ENCODE measurements at regions not wholly inside any gene's neighbourhood (a gene's known extent, or its start where the extent isn't known, plus 50 kb on each side); places are given as distances from the start of the nearest gene placed in this dataset.

DNA sequence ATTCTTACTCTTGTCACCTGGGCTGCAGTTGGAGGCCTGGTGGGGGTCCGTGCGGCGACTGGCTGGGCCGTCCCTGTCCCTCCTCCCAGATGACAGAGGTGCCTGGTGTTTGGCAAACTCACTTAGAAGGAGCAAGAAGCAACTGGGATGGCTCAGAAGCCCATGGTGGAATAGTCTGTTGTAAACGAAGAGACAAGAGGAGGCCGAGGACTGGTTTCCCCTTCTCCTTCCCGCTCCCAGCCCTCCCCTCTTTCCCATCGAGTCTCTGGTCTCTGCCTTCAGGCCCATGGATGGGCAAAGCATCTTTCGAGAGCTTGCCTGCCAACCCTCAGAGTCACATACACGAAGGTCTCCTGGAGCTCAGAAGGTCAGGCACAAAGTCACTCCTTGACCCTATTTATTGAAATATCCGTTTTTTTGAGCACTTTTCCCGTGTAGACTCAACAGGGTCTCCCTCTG, 364.4 kb downstream of the SEC14L1 start:
- Histone ChIP-seq H3K9me3 (no peaks in the 10 kb centered on the region), H3K4me1 (ENCODE audit: insufficient read depth) (peaks cover 3% of the 10 kb centered on the region), H3K27ac (no peak overlapping the region), H3K36me3 (no peaks in the 10 kb centered on the region), H3K4me3 (no peak overlapping the region), H3K27me3 (no peaks in the 10 kb centered on the region)
- TF ChIP-seq EP300 (IDR thresholded peaks at IDR 0.05) = no peak
- no peak for TF ChIP-seq POLR2A (IDR thresholded peaks at IDR 0.05)
- TF ChIP-seq, protein P1, sequence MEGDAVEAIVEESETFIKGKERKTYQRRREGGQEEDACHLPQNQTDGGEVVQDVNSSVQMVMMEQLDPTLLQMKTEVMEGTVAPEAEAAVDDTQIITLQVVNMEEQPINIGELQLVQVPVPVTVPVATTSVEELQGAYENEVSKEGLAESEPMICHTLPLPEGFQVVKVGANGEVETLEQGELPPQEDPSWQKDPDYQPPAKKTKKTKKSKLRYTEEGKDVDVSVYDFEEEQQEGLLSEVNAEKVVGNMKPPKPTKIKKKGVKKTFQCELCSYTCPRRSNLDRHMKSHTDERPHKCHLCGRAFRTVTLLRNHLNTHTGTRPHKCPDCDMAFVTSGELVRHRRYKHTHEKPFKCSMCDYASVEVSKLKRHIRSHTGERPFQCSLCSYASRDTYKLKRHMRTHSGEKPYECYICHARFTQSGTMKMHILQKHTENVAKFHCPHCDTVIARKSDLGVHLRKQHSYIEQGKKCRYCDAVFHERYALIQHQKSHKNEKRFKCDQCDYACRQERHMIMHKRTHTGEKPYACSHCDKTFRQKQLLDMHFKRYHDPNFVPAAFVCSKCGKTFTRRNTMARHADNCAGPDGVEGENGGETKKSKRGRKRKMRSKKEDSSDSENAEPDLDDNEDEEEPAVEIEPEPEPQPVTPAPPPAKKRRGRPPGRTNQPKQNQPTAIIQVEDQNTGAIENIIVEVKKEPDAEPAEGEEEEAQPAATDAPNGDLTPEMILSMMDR (IDR thresholded peaks at IDR 0.05) = no peak
- intact Hi-C loops (cut with DNase I) = no loop called here
- 58 to 71% (median 65%) methylated on average over 12 of the region's 12 CpGs for WGBS, 3 donors
- DNase-seq = no peak

GRCh38 chr17:77506371-77506991, 365.7 kb downstream of the SEC14L1 start:
- WGBS, 3 donors = 82 to 87% (median 85%) methylated on average over 27 of the region's 27 CpGs
- intact Hi-C loops (cut with DNase I) = no loop called here

GRCh38 chr17:77507111-77507885, 366.5 kb downstream of the SEC14L1 start:
- 75 to 81% (median 79%) methylated on average over 19 of the region's 19 CpGs for WGBS, 3 donors
- intact Hi-C loops (cut with DNase I) = no loop called here
- Histone ChIP-seq H3K4me1 (ENCODE audit: insufficient read depth) (peaks cover 3% of the 10 kb centered on the region), H3K27me3 (peaks cover 3% of the 10 kb centered on the region), H3K36me3 (no peaks in the 10 kb centered on the region), H3K9me3 (no peaks in the 10 kb centered on the region), H3K27ac (no peak overlapping the region), H3K4me3 (no peak overlapping the region)
- TF ChIP-seq POLR2A (IDR thresholded peaks at IDR 0.05) (no peak), EP300 (IDR thresholded peaks at IDR 0.05) (no peak)
- TF ChIP-seq, protein P1 (IDR thresholded peaks at IDR 0.05) = no peak
- peak in 1 of 5 donors; percentile 21 for DNase-seq

More at GRCh38 chr17:77506371-77506991, 365.7 kb downstream of the SEC14L1 start:
- Histone ChIP-seq H3K9me3 (no peaks in the 10 kb centered on the region), H3K4me1 (ENCODE audit: insufficient read depth) (peaks cover 3% of the 10 kb centered on the region), H3K36me3 (no peaks in the 10 kb centered on the region), H3K4me3 (no peak overlapping the region), H3K27ac (no peak overlapping the region), H3K27me3 (peaks cover 2% of the 10 kb centered on the region)
- TF ChIP-seq POLR2A (IDR thresholded peaks at IDR 0.05) (no peak), EP300 (IDR thresholded peaks at IDR 0.05) (no peak)
- TF ChIP-seq, protein P1 (IDR thresholded peaks at IDR 0.05) = no peak
- no peak for DNase-seq

DNA sequence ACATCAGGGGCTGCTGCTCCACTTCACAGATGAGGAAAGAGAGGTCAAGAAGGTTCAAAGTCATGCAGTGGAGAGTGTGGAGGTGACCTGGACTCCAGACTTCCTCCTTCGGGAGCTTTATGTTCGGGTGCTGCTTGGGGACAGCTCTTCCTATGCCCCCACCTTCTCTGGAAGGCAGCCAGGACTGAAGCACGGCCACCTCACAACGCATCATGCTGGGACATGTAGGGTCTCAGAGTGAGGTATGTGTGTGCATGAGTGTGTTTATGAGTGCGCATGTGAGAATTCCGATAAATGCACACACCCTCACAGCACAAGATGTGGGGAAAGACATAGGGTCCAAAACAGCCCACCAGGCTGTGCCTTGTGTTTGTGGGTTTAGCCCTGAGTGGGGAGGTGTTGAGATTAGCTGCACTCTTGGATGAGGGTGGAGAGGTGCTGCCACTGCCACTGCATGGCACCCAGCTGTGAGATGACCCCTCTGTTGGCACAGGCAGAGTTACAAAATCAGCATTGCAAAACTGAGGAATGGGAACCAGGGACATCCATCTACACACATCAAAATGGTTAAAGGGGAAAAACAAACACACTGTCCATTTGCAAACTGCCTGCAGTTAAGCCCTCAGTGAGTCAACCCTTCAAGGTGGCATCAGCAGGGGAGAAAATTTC, 367.4 kb downstream of the SEC14L1 start:
- intact Hi-C loops (cut with DNase I) = no loop called here
- no peak overlapping the region for H3K4me3 ChIP-seq
- H3K27ac ChIP-seq = no peak overlapping the region
- no peak for DNase-seq
- 68 to 78% (median 68%) methylated on average over 6 of the region's 6 CpGs for WGBS, 3 donors
- no peaks in the 10 kb centered on the region for H3K36me3 ChIP-seq
- TF ChIP-seq, protein P1 (IDR thresholded peaks at IDR 0.05) = no peak
- TF ChIP-seq POLR2A (IDR thresholded peaks at IDR 0.05) (no peak), EP300 (IDR thresholded peaks at IDR 0.05) (no peak)
- H3K4me1 ChIP-seq (ENCODE audit: insufficient read depth) = peaks cover 3% of the 10 kb centered on the region
- no peaks in the 10 kb centered on the region for H3K9me3 ChIP-seq
- peaks cover 3% of the 10 kb centered on the region for H3K27me3 ChIP-seq
